ENCODE measurements at regions not wholly inside any gene's neighbourhood (a gene's known extent, or its start where the extent isn't known, plus 50 kb on each side); places are given as distances from the start of the nearest gene placed in this dataset.

DNA sequence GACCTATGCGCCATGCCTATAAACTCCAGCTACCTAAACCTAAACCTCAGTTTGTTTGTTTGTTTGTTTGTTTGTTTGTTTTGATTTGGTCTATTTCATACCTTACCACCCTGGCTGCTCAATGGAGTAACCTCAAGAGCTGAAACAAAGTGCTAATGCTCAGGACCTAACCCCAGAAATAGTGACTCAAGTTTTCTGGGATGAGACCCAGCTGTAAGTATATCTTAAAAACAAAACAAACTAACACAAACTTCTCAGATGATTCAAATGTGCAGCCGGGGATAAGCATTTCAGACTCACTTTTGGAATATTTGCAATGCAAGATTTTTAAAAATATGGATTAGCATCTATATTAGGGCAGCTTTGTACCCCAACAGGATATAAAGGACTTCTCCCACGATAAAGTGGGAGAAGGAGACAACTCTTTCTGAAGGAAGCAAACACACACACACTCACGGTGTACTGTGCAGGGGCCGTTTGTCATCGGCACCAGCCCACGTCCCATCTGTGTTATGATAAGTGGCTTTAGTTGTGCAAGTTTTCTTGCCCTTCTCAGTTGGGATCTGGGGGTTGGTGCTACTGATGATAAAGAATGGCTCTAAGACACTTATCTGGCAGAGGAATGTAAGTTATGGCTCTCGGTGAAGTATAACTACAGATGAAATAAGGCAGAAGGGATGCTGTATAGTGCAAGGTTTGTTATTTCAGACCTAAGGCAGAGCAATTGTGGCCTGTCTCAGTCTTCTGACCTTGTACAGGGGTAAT is 516.7 kb upstream of the TMEM132C start:
- intact Hi-C loops (cut with DNase I) = no loop called here
- ATAC-seq (no peak), DNase-seq (ENCODE audit: low spot score) (no peak)

DNA sequence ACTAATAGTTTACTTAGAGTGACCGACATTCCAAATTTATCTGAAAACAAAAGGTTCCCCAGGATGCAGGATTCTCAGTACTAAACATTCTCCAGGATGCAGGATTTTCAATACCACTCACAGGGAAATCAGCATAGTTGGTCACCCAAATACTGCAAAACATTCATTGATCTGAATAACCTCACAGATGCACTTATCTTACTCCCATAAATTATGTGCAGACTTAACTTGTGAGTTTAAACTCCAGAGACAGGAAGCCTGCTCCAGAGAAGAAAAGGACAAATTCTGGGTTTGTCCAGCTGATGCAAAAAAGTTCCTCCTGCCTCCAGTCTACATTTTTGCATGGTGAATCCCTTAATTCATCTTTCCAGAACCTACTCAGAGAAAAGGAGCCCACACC is 514.2 kb upstream of the TMEM132C start:
- no peak for ATAC-seq
- intact Hi-C loops (cut with DNase I) = no loop called here
- no peak for DNase-seq (ENCODE audit: low spot score)

DNA sequence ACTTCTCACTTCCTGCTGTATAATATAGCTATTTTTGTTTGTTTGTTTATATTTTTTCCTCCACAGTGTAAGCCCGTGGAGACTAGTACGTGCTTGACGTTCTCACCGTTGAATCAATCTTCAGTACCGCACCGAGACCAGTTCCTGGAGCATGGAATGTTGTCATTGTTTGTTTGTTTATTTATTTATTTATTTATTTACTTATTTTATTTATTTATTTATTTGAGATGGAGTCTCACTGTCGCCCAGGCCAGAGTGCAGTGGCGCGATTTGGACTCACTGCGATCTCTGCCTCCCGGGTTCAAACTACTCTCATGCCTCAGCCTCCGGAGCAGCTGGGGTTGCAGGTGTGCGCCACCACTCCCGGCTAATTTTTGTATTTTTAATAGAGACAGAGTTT is 506.6 kb upstream of the TMEM132C start:
- intact Hi-C loops (cut with DNase I) = no loop called here
- DNase-seq (ENCODE audit: low spot score) = no peak
- ATAC-seq = no peak

DNA sequence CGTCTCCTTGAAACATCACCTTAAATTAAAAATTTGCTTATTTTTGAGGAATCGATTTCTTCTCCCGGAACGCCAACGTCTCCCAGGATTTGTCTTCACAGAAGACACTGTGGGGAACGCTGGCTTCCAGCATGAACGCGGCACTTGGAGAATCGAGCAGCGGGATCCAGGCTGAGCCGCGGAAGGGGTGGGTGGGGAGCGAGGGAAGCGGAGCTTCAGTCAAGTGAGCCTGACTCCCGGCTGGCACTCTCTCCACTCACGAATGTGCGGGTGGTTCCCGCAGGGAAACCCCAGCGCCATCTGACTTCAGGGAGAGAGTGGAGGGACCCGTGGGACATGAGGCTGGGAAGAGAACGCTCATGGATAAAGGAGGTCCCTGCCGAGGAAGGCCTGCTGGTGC is 506.0 kb upstream of the TMEM132C start:
- ATAC-seq (no peak), DNase-seq (ENCODE audit: low spot score) (no peak)
- intact Hi-C loops (cut with DNase I) = no loop called here

DNA sequence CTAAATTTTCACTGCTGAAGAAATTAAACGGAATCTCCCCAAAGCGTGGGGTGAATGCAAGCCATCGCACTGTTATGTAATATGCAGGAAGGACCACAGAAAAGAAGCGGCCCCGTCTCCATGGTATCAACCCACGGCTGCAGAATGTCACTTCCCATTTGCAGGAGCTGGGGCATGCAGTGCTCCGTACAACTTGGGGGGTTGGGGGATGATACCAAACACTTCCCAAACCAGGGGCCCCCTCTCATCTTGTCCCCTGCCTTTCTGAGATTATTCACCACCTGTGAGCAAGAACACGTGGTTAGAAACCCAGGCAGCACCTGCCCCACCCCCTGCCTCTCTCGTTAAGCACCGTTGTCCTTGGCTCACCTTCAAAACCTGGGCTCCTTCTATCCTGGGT is 505.1 kb upstream of the TMEM132C start:
- intact Hi-C loops (cut with DNase I) = no loop called here
- peak; percentile 76 for ATAC-seq
- no peak for DNase-seq (ENCODE audit: low spot score)

DNA sequence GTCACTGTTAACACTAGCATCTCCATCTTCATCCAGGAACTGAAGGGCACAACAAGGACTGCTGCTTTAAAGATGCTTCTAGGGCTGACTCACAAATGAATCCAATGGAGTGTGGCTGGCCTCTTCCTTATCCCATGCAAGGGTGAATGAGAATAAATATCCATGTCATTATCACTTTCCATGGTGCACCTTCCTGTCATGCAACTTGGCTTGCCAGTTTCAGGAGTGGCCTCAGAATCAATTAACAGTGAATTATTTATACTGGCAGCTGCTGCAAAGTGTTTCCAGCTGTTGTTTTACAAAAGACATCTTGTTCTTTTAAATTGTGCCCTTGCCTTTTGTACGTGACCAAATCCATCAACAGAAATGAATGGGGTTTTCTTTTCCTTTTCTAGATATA is 499.3 kb upstream of the TMEM132C start:
- intact Hi-C loops (cut with DNase I) = no loop called here
- peak; percentile 74 for ATAC-seq
- DNase-seq (ENCODE audit: low spot score) = no peak

DNA sequence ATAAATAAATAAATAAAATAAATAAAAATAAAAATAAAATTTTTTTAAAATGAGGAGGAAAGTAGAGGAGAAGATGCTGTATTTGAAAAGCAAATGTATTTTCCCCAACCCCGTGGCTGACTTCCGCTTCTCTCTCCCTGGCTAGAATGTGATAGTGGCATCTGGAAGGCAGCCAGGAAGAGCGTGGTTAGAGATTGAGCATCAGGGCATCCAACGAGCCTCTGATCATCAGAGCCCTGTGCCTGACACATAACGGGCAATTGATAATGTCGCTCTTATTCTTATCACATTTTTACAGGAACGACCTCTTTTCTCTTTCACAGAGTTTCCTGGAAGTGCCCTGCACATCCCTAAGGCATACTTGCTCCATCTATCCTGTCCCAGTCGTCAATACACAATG is 496.9 kb upstream of the TMEM132C start:
- ATAC-seq (no peak), DNase-seq (ENCODE audit: low spot score) (no peak)
- intact Hi-C loops (cut with DNase I) = no loop called here

DNA sequence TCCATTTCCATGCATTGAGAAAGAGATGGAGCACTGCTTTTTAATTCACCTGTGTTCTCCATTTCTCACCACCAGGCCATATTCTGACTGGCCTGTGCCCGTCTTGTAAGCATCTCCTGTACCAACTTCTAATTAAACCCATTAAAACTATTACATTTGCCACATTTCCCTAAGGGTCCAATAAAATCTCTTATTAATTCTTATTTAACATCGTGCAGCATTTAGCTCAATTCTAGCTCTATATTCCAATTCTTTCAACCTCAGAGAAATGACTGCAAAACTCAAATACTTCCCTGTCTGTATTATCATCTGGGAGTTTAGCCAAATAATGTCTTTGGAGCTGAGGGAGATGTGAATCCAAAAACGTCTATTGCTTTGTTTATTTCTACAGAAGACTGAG is 495.4 kb upstream of the TMEM132C start:
- ATAC-seq (no peak), DNase-seq (ENCODE audit: low spot score) (no peak)
- intact Hi-C loops (cut with DNase I) = no loop called here

DNA sequence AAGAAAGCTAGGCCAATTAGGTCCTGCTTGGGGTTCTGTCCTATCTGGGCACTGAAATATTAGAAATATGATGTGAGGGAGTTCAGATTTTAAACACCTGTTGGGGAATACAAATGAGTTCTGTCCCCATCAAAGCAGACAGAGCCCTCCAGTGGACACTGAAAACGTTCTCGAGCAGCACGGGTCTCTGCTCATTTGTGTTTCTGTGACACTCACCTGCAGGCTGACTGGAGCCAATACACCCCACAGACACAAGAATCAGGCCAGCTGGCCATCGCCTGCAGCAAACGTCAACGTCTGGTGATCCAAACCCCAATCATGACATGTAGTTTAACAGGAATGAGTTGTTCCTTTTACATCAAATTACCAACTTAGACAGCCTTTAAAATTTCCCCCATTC is 493.4 kb upstream of the TMEM132C start:
- intact Hi-C loops (cut with DNase I) = no loop called here
- DNase-seq (ENCODE audit: low spot score) (no peak), ATAC-seq (peak; percentile 40)

DNA sequence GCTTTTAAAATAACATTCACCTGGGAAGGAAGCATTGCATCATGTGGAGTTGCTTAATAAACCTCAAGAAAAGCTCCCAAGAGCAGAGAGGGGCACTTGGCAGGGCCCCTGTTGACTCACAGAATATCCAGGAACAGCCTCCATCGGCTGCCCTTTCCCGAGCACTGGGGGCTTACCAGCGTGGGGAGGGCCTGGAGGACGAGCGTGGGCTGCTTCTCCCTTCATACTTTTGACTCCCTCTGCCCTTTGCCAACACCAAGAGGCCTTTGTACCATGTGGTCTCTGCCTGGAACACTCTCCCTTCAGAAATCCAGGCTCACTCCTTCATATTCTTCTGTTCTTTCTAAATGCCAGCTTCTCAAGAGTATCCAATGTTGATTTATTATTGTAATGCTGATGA is 492.1 kb upstream of the TMEM132C start:
- intact Hi-C loops (cut with DNase I) = no loop called here
- DNase-seq (ENCODE audit: low spot score) = no peak

DNA sequence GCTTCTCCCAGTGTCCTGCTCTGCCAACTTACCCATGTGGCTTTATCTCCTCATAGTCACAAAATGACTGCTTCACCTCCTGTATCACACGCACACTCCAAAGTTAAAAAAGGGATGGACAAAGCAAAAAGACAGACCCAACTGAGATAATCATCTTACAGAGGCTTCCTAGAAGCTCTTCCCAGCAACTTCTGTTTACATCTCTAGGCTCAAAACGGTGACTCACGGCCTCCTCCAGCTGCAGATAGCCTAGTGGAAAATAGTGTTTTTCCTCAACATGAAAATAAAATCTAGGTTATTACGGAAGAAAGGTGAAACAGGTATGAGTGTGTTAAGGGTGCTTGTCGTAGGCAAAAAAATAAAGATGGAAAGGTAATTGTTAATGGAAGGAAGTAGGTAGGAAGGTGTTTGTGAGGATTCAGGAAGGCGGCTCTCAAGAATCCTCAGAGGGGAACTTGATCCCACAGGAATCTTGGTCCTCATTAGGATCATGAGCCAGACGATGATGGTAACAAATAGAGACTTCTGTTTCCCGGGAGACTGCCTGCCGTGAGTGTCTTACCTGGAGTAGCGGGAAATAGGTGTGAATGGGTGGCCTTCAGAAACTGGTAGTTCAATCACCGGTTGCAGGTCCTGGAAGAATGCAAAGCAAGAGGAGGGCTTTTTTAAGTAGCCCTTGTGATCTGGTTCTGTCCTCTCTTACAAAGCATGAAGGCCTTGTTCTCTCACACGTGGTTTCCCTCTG is 487.5 kb upstream of the TMEM132C start:
- DNase-seq (ENCODE audit: low spot score) (no peak), ATAC-seq (no peak)
- intact Hi-C loops (cut with DNase I) = no loop called here

More for the DNA sequence above, 492.1 kb upstream of the TMEM132C start:
- peak; percentile 78 for ATAC-seq

DNA sequence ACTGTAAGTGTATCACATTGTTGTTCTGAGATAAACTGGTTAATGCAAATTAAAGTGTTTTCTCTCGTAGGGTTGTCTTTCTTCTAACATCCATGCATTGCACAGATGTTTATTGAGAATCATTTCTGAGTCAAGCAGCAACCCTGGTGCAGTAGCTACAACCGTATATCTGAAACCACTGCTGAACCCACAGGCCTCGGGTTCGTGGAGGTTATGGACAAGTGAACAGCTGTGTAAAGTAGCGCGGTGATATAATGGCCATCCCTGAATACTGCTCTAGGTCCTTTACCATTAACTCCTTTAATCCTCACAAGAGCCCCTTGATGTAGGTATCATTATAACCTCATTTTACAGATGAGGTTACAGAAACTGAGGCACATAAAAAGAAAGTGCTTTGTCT is 486.1 kb upstream of the TMEM132C start:
- no peak for DNase-seq (ENCODE audit: low spot score)
- intact Hi-C loops (cut with DNase I) = no loop called here

DNA sequence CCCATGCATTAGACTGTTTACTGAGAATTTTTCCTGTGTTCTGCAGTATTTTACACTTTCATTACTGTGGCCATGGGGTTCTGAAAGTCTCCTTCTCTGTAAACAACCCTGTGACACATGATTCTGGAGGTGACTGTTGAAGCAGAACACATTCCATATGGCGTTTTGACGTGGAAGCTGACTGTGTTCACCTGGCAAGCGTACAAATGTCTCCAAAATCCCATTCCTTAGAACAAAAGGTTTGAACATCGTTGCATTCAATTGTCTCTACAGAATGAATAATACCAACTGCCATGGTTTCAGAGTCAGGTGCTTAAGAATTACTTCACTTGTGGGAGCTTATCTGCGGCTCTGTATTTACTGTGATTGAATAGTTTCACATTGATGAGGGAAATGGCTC is 485.6 kb upstream of the TMEM132C start:
- intact Hi-C loops (cut with DNase I) = no loop called here
- no peak for DNase-seq (ENCODE audit: low spot score)
- no peak for ATAC-seq

More for the DNA sequence above, 486.1 kb upstream of the TMEM132C start:
- ATAC-seq = no peak

DNA sequence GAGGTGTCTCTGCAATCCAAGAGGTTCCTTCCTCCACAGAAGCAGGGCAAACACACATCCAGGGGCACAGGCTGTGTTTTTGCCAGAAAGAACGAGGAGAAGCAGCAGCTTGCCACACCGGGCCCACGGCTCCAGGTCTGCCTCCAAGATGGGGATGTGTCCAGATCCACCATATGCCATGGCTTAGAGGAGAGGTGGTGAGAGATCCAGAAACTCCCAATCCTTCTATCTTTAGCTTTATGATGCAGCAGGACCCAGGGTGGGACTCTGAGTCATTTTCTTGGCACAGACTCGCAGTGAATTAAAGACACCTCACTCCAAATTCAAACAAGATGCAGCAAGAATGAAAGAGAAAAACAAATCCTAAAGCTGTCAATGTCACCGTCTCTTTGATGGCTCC is 481.4 kb upstream of the TMEM132C start:
- intact Hi-C loops (cut with DNase I) = no loop called here
- ATAC-seq = peak; percentile 63
- DNase-seq (ENCODE audit: low spot score) = no peak

DNA sequence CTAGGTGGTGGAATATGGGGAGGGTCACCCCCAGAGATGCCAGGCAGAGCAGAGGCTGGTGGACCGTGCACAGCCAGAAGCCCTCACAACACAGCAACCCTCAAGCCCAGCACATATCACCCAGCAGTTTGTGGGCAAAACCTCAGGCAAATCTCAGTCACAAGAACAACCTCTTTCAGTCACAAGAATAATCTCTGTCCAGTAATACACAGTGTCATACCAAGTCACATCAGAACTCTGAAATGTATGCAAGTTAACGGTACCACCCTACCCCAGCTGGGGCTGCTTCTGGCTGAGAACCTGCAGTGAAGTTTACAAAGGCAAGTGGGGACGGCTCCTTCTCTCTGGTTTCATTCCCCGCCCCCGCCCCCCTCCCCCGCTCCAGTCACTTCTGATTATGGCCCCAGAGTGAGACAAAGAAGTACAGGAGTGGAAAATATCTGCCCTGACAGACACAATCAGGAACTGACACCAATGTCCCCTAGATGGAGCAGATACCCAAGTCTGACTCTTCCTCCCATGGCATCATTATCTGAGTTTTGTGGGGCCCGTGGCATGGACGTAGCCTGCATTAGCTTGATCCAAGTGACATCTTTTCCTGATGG is 480.9 kb upstream of the TMEM132C start:
- no peak for DNase-seq (ENCODE audit: low spot score)
- intact Hi-C loops (cut with DNase I) = no loop called here
- peak; percentile 9 for ATAC-seq

DNA sequence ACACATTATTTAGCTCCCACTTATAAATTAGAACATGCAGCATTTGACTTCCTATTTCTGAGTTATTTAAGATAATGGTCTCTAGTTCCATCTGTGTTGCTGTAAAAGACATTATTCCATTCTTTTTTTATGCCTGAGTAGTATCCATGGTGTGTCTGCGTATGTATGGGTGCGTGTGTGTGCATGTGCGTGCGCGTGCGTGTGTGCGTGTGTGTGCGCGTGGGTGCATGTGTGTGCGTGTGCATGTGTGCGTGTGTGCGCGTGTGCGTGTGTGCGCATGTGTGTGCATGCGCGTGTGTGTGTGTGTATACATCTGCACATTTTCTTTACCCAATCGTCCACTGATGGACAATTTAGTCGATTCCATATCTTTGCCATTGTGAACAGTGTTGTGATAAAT is 479.4 kb upstream of the TMEM132C start:
- DNase-seq (ENCODE audit: low spot score) = no peak
- intact Hi-C loops (cut with DNase I) = no loop called here
- no peak for ATAC-seq

DNA sequence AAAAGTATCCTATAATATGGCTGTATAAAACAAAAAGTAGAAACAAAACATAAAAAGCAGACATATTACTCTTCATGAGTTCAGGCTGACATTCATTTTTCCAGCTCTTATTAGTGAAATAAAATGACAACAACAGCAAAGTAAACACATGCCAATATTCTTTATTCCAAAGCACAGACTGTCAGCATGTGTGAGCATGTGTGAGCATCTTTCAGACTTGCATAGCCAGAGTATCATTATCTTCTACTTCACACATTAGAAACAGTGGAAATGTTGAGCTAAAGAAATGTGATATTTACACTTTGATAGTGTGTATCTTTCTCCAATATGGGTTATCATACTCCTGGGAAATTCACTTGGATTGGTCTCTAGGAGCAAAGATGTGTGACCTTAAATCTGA is 476.6 kb upstream of the TMEM132C start:
- DNase-seq (ENCODE audit: low spot score) (no peak), ATAC-seq (no peak)
- intact Hi-C loops (cut with DNase I) = no loop called here

DNA sequence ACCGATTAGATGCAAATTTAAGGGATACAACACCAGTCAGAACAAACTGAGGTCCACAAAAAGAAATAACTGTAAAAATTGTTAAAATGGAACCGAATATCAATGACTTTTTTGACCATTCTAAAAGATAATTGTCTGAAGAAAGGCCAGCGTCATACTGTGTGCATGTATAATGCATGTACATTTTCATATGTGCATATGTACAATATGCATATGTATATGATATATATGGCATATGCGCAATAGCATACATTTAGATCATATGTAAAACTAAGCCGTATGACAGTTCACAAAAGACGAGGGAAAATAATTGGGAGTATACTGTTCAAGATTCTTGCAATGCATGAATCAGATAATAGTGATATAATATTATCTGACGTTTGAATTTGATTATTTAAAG is 475.8 kb upstream of the TMEM132C start:
- DNase-seq (ENCODE audit: low spot score) = no peak
- intact Hi-C loops (cut with DNase I) = no loop called here
- no peak for ATAC-seq

DNA sequence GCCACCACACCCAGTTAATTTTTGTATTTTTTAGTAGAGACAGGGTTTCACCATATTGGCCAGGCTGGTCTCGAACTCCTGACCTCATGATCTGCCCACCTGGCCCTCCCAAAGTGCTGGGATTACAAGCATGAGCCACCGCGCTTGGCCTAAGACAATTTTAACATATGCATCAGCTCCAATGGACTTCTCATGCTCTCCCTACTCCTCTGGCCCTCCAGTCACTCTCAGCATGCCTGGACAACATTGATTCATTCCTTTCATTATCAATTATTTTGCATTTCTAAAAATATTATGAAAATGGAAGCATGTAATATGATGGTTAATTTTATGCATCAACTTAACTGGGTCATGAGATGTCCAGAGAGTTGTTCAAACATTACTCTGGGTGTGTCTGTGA is 469.1 kb upstream of the TMEM132C start:
- DNase-seq (ENCODE audit: low spot score) (no peak), ATAC-seq (no peak)
- intact Hi-C loops (cut with DNase I) = loop anchor here (2.0 kb wide), 1 partner anchor 67 kb away; no protein-coding TSS in a partner anchor

DNA sequence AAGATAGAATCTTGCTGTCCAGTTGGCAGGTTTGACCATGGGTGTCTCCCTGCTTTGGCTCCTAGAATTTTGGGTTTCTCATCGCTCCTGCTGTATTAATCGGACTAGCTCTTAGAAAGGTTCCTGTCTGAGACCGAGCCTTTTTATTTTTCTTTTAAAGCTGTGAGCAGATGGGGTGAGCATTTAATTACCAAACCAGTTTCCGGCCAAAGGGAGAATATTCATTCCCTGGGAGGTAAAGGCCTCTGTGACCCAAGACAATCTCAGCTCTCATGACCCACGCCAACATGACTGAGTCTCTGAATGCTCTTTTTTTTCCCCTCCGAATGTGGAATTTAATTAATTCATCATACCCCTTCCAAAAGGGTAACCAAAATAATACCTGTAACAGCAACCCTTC is 464.7 kb upstream of the TMEM132C start:
- intact Hi-C loops (cut with DNase I) = no loop called here
- DNase-seq (ENCODE audit: low spot score) = no peak
- no peak for ATAC-seq

All from sciatic nerve (tissue), 2 donors.